ENCODE measurements at regions not wholly inside any gene's neighbourhood (a gene's known extent, or its start where the extent isn't known, plus 50 kb on each side); places are given as distances from the start of the nearest gene placed in this dataset.

DNA sequence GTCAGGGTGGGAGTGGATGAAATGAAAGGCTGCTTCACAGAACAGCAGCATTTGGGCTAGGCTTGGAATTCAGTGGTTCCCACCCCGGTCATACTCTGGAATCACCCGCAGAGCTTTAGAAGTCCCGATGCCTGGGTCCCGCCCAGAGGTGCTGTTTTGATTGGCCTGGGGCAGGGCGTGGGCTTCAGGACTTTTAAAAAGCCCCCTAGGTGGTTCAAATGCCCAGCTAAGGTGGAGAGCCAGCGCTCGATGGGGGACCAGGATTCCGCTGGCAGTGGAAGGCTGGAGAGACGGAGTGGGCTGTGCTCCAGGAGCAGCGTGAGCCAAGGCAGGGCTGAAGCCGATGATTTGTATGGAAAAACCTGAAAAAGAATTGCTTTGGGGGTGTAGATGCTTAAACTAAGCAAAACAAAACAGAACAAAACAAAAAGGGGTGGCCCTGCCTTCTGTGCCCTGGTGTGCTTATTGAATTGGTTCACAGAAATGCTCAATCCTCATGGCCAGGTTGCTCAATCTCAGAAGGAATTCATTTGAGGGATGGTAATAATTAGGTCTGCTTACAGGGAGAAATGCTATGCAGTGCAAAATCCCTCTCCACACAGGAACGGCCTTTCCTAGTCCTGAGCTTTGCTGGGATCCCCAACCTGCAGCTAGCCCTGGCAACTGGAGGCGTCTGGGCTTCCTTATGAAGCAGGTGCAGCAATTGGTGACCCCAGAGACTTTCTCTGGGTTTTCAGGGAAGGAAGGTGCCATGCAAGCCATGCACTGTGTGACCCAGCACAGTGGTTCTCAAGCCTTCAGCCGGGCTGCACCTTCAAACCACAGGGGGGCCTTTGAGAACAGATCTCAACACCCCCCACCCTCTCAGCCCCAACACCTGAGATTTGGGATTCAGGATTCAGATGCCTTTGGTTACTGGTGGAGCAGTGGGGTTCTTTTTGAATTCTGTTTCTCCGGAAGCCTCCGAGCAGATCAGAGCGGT, 174.0 kb upstream of the ZNF618 start:
- Mint-ChIP-seq H3K36me3 (ENCODE audit: low read depth) (no peaks in the 10 kb centered on the region), H3K27me3 (ENCODE audit: low read depth) (peaks cover 9% of the 10 kb centered on the region), H3K4me1 (ENCODE audit: low read depth) (peaks cover 2% of the 10 kb centered on the region), H3K27ac (no peak overlapping the region), H3K4me3 (no peak overlapping the region), H3K9me3 (peaks cover 5% of the 10 kb centered on the region)
- DNase-seq (ENCODE audit: low spot score) = no peak

GRCh38 chr9:113705306-113705927, 170.7 kb upstream of the ZNF618 start:
- Mint-ChIP-seq H3K9me3 (peaks cover 9% of the 10 kb centered on the region), H3K4me3 (no peak overlapping the region), H3K36me3 (ENCODE audit: low read depth) (no peaks in the 10 kb centered on the region), H3K27me3 (ENCODE audit: low read depth) (no peaks in the 10 kb centered on the region), H3K4me1 (ENCODE audit: low read depth) (peaks cover 2% of the 10 kb centered on the region), H3K27ac (no peak overlapping the region)
- DNase-seq (ENCODE audit: low spot score) = no peak

- Mint-ChIP-seq H3K4me3 (no peak overlapping the region), H3K36me3 (ENCODE audit: low read depth) (no peaks in the 10 kb centered on the region), H3K27me3 (ENCODE audit: low read depth) (no peaks in the 10 kb centered on the region), H3K9me3 (peaks cover 9% of the 10 kb centered on the region), H3K27ac (no peak overlapping the region), H3K4me1 (ENCODE audit: low read depth) (peaks cover 2% of the 10 kb centered on the region)
- DNase-seq (ENCODE audit: low spot score) = no peak
These were observed 170.1 kb upstream of the ZNF618 start for GRCh38 chr9:113705928-113706519.

DNA sequence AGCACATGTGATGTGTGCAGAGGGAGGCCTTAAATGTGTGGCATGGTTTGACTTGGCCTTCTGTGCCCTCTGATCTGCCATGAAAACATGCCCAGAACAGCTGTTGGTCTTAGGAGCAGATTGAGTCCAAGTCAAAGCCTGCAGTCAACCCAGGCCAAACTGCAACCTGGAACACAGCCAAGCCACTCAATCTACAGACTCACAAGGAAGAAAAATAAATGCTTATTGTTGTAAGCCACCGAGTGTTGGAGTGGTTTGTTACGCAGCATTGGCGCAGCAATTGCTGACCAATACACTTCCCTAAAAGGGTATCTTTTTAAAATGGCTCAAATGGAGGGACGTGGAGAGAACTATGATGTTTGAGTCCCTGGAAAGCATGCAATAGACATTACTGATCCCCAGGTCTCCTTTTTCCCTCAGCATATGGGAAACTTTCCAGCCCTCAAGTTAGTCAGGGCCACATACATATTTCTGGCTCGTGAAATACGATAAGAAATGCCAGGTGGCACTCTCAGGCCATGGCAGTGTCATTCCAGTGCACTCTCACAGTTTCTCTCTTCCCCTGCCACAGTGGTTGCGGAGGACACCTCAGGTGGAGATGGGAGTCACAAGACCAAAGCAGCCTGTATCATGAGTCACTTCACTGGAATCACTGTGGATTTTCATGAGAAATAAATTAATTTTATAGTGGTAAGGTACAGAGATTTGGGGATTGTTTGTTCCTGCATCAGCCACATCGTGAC, 168.0 kb upstream of the ZNF618 start:
- H3K4me1 Mint-ChIP-seq (ENCODE audit: low read depth) = peaks cover 2% of the 10 kb centered on the region
- no peaks in the 10 kb centered on the region for H3K36me3 Mint-ChIP-seq (ENCODE audit: low read depth)
- no peak overlapping the region for H3K27ac Mint-ChIP-seq
- H3K27me3 Mint-ChIP-seq (ENCODE audit: low read depth) = peaks cover 2% of the 10 kb centered on the region
- DNase-seq (ENCODE audit: low spot score) = no peak
- peaks cover 9% of the 10 kb centered on the region for H3K9me3 Mint-ChIP-seq
- no peak overlapping the region for H3K4me3 Mint-ChIP-seq

DNA sequence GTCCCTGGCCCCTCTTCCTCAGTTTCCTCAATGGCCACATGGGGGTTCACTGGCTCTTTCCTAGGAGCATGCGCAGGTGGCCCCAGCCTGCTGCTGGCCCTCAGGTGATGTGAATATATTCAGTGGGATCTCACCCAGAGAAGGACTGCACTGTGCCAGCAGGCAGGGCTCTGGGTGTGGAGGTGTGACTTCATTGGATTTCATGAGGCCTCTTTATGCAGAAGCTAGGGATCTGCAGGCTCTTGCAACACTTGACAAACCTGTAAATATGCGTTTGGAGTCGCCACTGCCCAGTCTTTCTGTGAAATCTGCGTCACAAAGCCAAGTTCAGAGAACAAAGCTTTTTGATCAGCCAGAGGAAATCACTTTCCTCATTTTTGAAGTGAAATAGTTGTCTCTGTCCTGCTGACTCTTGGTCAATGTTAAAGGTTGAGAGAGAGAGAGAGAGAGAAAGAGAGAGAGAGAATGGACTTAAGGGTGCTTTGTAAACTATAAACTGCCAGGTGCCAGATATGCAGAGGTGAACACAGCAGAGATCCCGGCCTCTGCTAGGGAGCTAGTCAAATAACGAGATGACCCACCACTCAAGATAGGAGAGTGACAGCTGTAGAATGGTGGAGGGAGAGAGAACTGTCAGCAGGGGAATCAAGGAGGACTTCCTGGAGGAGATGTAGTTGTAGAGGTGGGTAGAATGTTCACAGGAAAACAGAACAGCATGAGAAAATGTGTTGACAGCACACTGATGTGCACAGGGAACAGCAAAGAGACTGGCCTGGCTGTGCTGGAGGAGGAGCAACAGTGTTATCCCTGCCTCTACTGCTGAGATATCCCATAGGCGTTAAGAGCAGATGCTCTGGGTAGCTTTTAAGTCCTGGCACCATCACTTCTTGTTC, 167.0 kb upstream of the ZNF618 start:
- Mint-ChIP-seq H3K4me1 (ENCODE audit: low read depth) (peaks cover 2% of the 10 kb centered on the region), H3K27ac (no peak overlapping the region), H3K9me3 (peaks cover 9% of the 10 kb centered on the region), H3K27me3 (ENCODE audit: low read depth) (peaks cover 2% of the 10 kb centered on the region), H3K4me3 (no peak overlapping the region), H3K36me3 (ENCODE audit: low read depth) (no peaks in the 10 kb centered on the region)
- no peak for DNase-seq (ENCODE audit: low spot score)

DNA sequence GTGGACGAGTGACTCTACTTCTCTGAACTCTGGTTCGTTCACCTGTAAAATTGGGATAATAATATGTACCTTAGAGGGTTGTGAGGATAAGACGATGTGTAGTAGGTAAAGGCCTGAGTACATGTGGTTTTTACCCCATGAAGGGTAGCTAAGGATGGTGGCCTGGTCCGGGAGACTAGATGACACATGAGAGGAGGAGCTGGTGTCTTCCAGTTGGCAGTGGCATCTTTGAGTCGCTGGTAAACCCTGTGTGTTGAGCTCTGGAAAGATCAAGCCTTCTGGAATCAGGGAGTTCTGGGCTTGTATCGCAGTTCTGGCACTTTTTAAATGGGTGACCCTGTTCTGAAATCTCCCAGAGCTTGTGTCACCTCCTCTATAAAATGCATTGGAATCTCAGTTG, 166.4 kb upstream of the ZNF618 start:
- Mint-ChIP-seq H3K4me1 (ENCODE audit: low read depth) (peaks cover 2% of the 10 kb centered on the region), H3K27ac (no peak overlapping the region), H3K4me3 (no peak overlapping the region), H3K9me3 (peaks cover 9% of the 10 kb centered on the region), H3K27me3 (ENCODE audit: low read depth) (peaks cover 6% of the 10 kb centered on the region), H3K36me3 (ENCODE audit: low read depth) (no peaks in the 10 kb centered on the region)
- no peak for DNase-seq (ENCODE audit: low spot score)

GRCh38 chr9:113711251-113711650, 164.9 kb upstream of the ZNF618 start:
- Mint-ChIP-seq H3K27ac (no peak overlapping the region), H3K36me3 (ENCODE audit: low read depth) (no peaks in the 10 kb centered on the region), H3K9me3 (peaks cover 9% of the 10 kb centered on the region), H3K4me3 (no peak overlapping the region), H3K27me3 (ENCODE audit: low read depth) (peaks cover 6% of the 10 kb centered on the region), H3K4me1 (ENCODE audit: low read depth) (no peaks in the 10 kb centered on the region)
- no peak for DNase-seq (ENCODE audit: low spot score)

DNA sequence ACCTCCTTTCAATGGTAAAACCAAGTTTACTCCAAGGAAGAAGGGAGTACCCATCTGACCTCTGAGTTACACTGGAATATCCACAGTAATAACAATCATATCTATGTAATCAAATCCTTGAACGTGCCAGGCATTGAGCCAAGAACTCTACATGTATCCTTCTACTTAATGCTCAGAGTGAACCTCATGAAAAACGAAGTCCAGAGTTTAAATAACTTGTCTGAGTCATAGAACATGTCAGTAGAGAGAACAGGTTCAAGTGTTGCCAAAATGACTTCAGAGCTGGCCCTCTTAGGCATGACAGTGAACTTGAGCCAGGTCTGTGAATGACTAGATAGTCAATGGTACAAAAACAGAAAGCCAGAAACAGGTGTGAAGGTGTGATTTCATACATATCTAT, 164.1 kb upstream of the ZNF618 start:
- no peaks in the 10 kb centered on the region for H3K4me1 Mint-ChIP-seq (ENCODE audit: low read depth)
- H3K27me3 Mint-ChIP-seq (ENCODE audit: low read depth) = peaks cover 6% of the 10 kb centered on the region
- H3K36me3 Mint-ChIP-seq (ENCODE audit: low read depth) = no peaks in the 10 kb centered on the region
- peaks cover 3% of the 10 kb centered on the region for H3K9me3 Mint-ChIP-seq
- H3K27ac Mint-ChIP-seq = no peak overlapping the region
- DNase-seq (ENCODE audit: low spot score) = no peak
- H3K4me3 Mint-ChIP-seq = no peak overlapping the region

GRCh38 chr9:113715086-113715485, 161.0 kb upstream of the ZNF618 start:
- no peaks in the 10 kb centered on the region for H3K36me3 Mint-ChIP-seq (ENCODE audit: low read depth)
- no peaks in the 10 kb centered on the region for H3K9me3 Mint-ChIP-seq
- H3K27me3 Mint-ChIP-seq (ENCODE audit: low read depth) = peaks cover 6% of the 10 kb centered on the region
- no peak overlapping the region for H3K4me3 Mint-ChIP-seq
- H3K27ac Mint-ChIP-seq = no peak overlapping the region
- DNase-seq (ENCODE audit: low spot score) = no peak
- no peaks in the 10 kb centered on the region for H3K4me1 Mint-ChIP-seq (ENCODE audit: low read depth)

GRCh38 chr9:113719919-113720318, 156.2 kb upstream of the ZNF618 start:
- Mint-ChIP-seq H3K4me3 (no peak overlapping the region), H3K27me3 (ENCODE audit: low read depth) (peaks cover 5% of the 10 kb centered on the region), H3K36me3 (ENCODE audit: low read depth) (no peaks in the 10 kb centered on the region), H3K4me1 (ENCODE audit: low read depth) (no peaks in the 10 kb centered on the region), H3K27ac (no peak overlapping the region), H3K9me3 (no peaks in the 10 kb centered on the region)
- DNase-seq (ENCODE audit: low spot score) = no peak

- no peaks in the 10 kb centered on the region for H3K9me3 Mint-ChIP-seq
- H3K4me3 Mint-ChIP-seq = no peak overlapping the region
- H3K4me1 Mint-ChIP-seq (ENCODE audit: low read depth) = no peaks in the 10 kb centered on the region
- H3K36me3 Mint-ChIP-seq (ENCODE audit: low read depth) = no peaks in the 10 kb centered on the region
- peaks cover 5% of the 10 kb centered on the region for H3K27me3 Mint-ChIP-seq (ENCODE audit: low read depth)
- no peak for DNase-seq (ENCODE audit: low spot score)
- H3K27ac Mint-ChIP-seq = no peak overlapping the region
These were observed 155.6 kb upstream of the ZNF618 start for GRCh38 chr9:113720495-113720894.

- H3K27ac Mint-ChIP-seq = no peak overlapping the region
- no peak for DNase-seq (ENCODE audit: low spot score)
- no peaks in the 10 kb centered on the region for H3K4me1 Mint-ChIP-seq (ENCODE audit: low read depth)
- peaks cover 9% of the 10 kb centered on the region for H3K27me3 Mint-ChIP-seq (ENCODE audit: low read depth)
- no peaks in the 10 kb centered on the region for H3K36me3 Mint-ChIP-seq (ENCODE audit: low read depth)
- H3K9me3 Mint-ChIP-seq = no peaks in the 10 kb centered on the region
- H3K4me3 Mint-ChIP-seq = no peak overlapping the region
These were observed 154.3 kb upstream of the ZNF618 start for GRCh38 chr9:113721856-113722255.

DNA sequence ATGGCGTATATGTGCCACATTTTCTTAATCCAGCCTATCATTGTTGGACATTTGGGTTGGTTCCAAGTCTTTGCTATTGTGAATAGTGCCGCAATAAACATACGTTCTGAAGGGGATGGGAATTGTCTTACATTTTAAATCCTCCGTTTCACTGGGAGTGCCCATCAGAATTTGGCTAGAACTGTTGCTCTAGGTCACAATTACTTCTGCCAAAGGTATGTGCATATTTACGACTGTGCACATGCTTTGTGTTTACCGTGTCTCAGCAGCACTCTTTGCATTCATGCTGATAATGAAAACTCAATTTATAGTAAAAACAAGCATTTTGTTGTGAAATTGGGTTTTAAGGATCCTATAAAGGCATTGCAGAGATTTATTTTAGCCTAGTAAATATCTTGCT, 151.9 kb upstream of the ZNF618 start:
- Mint-ChIP-seq H3K36me3 (ENCODE audit: low read depth) (no peaks in the 10 kb centered on the region), H3K4me1 (ENCODE audit: low read depth) (no peaks in the 10 kb centered on the region), H3K27ac (no peak overlapping the region), H3K27me3 (ENCODE audit: low read depth) (peaks cover 9% of the 10 kb centered on the region), H3K4me3 (no peak overlapping the region), H3K9me3 (peaks cover 4% of the 10 kb centered on the region)
- DNase-seq (ENCODE audit: low spot score) = no peak
